DOHH2 (cell line): ENCODE measurements at regions not wholly inside any gene's neighbourhood (a gene's known extent, or its start where the extent isn't known, plus 50 kb on each side); places are given as distances from the start of the nearest gene placed in this dataset.

Experiments used
- EZH2phosphoT487 ChIP-seq: fragments of 200-600 bp; sonication (generic); IDR thresholded peaks from 2 replicates; pipeline ENCODE4 v1.6.1; 2017; ENCODE audit warnings: borderline replicate concordance, mild to moderate bottlenecking, antibody characterized with exemption, low read length, moderate library complexity, mixed read lengths
- TF ChIP-seq, protein P1 (sequence below): fragments of 200-600 bp; sonication (generic); IDR thresholded peaks from one replicate; pipeline ENCODE4 v1.5.1; 2014; ENCODE audit warnings: antibody characterized with exemption, mild to moderate bottlenecking, low read depth, low read length; ENCODE audit not compliant: poor library complexity, severe bottlenecking

DNA sequence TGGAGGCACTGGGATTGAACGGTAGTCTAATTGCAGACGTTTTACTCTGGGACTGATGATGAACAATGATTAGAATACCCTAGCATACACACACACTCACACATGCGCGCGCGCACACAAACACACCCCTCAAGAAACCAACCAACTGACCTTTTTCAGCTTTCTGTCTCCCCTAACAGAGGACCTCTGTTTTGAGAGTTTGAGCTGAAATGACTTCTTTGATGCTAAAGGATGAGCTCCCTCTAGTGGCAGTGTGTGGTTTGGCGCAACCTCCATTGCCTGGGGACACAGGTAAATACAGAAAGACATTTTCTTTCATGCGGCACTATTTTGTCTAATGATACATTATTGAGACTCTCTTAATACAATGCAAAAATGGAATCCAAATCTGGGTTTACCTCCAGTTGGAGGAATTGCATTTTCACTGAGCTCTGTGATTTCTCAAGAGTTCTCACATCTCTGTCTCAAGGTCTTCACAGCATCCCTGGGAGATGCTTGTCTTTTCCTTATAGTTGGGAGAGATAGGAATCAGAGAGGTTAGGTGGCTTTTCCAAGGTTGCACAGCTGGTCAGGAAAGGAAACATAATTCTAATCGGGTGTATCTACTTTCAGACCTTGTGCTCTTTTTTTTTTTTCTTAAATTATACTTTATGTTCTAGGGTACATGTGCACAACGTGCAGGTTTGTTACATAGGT is 187.5 kb downstream of the TMEM38B start:
- TF ChIP-seq, protein P1, sequence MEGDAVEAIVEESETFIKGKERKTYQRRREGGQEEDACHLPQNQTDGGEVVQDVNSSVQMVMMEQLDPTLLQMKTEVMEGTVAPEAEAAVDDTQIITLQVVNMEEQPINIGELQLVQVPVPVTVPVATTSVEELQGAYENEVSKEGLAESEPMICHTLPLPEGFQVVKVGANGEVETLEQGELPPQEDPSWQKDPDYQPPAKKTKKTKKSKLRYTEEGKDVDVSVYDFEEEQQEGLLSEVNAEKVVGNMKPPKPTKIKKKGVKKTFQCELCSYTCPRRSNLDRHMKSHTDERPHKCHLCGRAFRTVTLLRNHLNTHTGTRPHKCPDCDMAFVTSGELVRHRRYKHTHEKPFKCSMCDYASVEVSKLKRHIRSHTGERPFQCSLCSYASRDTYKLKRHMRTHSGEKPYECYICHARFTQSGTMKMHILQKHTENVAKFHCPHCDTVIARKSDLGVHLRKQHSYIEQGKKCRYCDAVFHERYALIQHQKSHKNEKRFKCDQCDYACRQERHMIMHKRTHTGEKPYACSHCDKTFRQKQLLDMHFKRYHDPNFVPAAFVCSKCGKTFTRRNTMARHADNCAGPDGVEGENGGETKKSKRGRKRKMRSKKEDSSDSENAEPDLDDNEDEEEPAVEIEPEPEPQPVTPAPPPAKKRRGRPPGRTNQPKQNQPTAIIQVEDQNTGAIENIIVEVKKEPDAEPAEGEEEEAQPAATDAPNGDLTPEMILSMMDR: peak; percentile 98
- no peak for TF ChIP-seq EZH2phosphoT487
